Renal pelvis (tissue), 1 donor: ENCODE measurements at regions not wholly inside any gene's neighbourhood (a gene's known extent, or its start where the extent isn't known, plus 50 kb on each side); places are given as distances from the start of the nearest gene placed in this dataset.
"Not testable (repeated sequence)": the region's sequence is repeated elsewhere in the genome, so short reads cannot be mapped to it uniquely, and the experiment has no call there.

Experiments
- DNase-seq: peaks from one replicate; pipeline ENCODE4 v3.0.0-alpha.2; 2013

DNA sequence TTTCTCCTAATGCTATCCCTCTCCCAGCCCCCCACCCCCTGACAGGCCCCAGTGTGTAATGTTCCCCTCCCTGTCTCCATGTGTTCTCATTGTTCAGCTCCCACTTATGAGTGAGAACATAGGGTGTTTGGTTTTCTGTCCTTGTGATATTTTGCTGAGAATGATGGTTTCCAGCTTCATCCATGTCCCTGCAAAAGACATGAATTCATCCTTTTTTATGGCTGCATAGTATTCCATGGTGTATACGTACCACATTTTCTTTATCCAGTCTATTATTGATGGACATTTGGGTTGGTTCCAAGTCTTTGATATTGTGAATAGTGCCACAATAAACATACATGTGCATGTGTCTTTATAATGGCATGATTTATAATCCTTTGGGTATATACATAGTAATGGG is 704.2 kb downstream of the PLCL1 start:
- DNase-seq = not testable (repeated sequence)

- no peak for DNase-seq
Observed at GRCh38 chr2:198499539-198499938, 695.1 kb downstream of the PLCL1 start.

DNA sequence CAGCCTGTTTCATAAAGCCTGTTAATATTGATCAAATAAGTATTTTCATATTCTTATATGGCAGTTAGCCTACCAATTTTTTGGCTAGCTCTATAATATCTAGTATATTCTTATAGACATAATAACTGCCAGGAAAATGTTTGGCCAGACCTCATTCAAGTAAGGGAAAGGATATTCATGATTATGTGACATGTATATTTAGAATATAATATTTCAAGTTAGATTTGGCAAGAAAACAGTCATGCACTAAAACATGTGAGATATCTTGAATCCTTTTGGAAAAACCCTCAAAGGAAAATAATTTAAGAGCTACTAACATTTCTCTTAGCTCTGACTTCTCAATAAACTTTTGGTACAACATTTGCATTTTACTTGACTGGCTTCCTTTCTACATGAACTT is 694.1 kb downstream of the PLCL1 start:
- DNase-seq = no peak

DNA sequence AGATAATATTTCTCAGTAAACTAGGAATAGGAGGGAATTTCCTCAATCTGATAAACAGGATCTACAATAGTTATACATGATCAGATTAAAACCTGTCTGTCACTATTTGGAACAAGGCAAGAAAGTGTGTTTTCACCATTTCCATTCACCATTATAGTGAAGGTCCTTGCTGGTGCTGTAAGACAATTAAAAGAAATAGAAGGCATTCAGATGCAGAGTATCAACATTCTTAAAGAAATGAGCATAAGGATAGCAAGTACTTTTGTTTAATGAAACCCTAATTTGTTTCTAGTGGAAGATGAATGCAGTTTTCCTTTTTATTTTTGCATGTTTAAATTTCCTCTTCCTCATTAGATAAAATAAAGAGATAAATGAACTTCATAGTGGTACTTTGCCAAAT is 693.7 kb downstream of the PLCL1 start:
- no peak for DNase-seq

- no peak for DNase-seq
Observed at GRCh38 chr2:198494931-198495330, 690.5 kb downstream of the PLCL1 start.

GRCh38 chr2:198490748-198491147 is 686.4 kb downstream of the PLCL1 start:
- DNase-seq = no peak

GRCh38 chr2:198488964-198489363 is 684.6 kb downstream of the PLCL1 start:
- DNase-seq = no peak

- DNase-seq = no peak
Observed at GRCh38 chr2:198483051-198483450, 678.7 kb downstream of the PLCL1 start.

DNA sequence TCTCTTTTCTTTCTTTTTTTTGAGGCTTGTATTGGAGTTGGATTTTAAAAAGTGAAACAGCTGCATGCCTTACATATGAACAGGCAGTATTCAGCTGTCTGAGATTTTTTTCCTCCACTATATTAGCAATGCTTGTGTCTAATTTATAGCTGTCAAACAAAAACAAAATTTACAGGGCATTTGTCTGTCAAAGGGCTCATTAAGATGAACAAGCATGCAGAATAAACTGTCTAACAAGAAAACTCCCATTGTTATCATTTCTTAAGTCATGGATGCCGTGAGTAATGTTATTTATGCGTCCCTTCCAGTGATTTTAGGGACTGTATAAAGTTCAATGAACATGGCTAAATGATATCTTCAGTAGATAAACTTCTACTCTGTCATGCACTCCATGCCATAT is 674.7 kb downstream of the PLCL1 start:
- DNase-seq = no peak

DNA sequence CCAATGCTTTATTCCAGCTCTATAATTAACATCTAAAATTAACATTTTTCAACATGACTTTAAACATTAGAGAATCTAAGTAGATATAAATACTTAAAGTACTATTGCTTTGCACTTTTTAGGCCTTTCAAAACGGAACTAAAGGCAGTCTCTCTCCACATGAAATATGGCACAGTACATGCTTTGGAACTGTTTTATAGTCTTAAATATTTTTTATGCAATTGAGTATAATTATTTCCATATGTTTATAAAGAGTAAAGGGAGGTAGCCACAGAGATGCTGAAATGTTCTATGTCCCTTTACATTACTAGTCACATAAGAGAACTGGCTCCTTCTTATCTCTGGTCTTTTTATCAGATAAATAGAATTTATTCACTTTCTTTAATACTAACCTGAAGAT is 674.0 kb downstream of the PLCL1 start:
- no peak for DNase-seq

DNA sequence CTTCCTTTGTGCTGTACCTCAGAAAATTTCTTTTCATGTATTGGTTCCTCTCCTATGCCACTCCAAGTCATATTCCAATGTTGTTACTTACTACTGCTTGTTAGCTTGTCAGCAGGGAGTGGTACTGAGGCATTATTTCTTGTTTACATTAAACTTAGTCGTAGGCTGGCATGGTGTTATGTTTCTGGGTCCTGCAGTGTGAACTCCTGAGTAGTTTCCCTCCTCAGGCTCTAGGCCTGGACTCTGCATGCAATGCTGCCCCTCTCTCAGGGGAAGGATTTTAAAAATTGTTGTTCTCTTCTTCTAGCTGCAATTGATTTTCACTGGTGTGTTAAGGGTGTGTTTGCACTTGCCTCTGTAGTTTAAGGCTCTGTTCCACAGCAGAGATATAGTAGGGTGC is 671.6 kb downstream of the PLCL1 start:
- no peak for DNase-seq

DNA sequence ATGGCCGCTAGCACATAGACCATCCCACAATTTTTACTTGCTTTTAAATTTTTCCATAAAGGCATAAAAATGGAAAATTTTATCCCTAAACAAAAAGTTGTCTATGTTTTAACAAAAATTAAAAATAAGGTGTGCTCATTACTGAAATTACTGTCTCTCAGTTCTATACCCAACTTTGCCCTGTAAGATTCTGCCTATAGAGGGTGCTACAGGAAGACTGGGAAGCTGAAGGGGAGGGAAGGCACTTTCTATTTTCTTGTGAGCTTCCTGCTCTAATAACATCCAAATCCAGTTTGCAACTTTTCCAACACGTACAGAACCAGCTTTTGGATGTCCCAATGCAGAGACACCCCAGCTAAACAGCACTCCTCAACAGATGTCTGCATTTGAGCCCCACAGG is 666.9 kb downstream of the PLCL1 start:
- no peak for DNase-seq

DNA sequence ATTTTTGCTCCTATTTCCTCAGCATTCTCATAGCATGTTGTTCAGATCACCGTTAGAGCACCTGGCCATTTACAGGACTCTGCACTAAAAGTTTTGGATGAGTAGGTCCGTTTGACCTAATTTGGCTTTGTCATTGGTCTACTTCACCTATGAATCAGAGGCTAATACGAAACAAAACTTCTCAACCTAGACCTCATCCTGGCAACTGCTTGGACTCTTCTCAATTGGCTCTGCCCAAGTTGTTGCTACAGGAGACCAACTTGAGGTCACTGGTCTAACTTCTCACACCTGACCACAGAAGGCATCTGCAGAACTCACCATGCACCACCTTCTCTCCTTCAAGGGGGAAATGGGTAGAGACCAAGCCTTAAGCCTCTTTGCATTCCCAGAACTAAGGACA is 663.7 kb downstream of the PLCL1 start:
- DNase-seq = no peak

DNA sequence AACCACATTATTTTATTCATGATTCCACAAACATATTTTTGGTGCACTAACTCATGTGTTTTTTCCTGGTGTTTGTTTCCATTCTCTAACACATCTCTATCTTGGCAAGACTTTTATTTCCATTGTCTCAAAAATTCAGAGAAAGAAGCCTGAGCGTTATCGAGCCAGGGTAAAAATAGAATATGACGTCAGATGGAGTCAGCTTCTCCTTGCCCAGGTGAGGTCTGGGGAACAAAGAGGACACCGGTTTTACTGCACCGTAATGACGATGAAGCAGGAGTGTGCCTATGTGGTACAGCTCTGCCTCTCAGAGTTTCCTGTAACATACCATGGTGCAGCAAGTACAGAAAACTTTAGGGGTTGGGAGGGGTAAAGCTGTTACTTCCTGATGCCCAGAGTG is 661.6 kb downstream of the PLCL1 start:
- no peak for DNase-seq

GRCh38 chr2:198456418-198456817 is 652.0 kb downstream of the PLCL1 start:
- DNase-seq = no peak

GRCh38 chr2:198453866-198454265 is 649.5 kb downstream of the PLCL1 start:
- no peak for DNase-seq

DNA sequence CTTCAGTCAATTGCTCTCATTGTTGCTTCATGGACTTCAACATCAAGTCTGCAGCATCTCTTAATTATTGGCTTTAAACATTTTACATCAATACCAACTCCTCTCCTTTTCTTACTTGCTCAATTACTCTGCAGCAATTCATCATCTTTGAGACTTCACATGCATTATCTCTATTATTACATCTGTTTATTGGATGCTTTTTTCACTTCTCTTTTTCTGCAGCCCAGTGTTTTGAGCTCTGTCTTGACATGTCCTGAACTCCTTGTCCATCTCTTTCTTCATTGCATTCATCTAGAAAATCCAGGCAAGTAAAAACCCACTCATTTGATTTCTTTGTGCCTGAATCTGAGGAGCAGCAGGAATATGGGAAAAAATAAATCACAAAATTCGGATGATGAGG is 647.9 kb downstream of the PLCL1 start:
- no peak for DNase-seq

GRCh38 chr2:198448789-198449188 is 644.4 kb downstream of the PLCL1 start:
- no peak for DNase-seq

DNA sequence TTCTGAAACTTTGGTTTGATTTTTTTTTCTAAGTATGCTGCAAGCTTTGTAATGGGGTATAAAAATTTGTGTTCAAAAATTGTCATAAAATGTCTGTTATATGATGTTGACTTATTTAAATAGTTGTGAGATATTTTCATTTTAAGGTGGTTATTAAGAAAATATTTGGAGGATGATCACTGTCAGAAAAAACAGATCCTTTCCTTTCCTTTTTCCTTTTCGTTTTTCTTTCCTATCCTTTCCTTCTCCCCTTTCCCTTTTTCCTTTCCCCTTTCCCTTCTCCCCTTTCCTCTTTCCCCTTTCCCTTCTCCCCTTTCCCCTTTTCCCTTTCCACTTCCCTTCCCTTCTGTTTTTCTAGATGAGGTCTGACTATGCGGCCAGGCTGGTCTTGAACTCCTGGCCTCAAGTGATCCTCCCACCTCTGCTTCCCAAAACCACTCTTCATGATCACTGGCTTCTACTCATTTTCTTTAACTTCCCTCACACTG is 640.5 kb downstream of the PLCL1 start:
- DNase-seq = no peak

DNA sequence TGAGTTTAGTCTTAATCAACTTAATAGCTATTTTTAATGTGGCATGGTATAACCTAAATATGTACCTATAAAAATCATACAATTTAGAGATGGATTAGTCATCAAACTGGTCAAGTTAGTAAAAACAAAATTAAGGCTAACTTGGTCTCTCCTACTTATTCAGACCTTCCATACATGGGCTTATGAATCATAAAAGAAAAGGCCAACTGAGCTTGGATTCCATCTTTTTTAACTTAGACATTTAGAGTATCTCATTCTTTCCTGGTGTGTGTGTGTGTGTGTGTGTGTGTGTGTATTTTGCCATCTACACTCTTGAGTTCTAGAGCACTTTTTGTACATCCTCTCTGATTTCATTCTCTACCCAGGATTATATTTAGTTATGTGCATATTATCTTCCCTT is 637.5 kb downstream of the PLCL1 start:
- DNase-seq = no peak

DNA sequence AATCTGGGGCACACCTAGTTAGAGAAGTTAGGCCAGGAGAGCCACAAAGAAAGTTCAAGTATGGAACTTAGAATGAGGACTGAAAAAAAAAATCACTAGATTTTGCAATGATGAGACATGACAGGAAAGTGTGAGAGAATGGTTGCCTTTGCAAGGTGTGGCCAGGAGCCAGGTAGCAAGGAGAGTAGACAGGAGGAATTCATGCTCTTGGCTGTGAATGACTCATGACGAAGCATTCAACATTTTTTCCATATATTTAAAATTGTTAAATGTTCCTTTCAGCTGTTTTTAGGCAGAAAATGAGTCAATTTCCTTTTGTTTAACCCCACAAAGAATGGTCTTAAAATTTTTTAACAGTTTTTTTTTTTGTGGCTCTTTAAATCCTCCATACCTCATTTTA is 636.9 kb downstream of the PLCL1 start:
- no peak for DNase-seq

DNA sequence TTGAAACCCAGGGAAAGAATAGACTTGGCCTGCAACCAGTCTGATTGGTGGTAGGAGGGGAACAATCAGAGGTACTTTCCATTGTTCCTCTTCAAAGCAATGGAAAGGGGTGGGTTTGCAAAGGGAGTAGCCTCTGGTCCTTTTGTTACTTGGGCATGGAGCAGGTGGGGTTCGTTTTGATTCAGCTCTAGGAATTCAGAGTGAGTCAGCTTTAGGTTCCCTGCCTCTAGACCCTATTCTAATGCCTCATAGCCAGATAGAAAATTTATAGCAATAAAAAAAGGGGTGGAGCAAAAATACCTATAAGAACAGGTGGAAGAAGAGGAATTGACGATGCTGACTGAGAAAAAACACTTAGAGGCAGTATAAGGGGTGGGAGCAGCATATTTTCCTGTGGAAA is 636.4 kb downstream of the PLCL1 start:
- DNase-seq = no peak

- DNase-seq = no peak
Observed at GRCh38 chr2:198438331-198438730, 633.9 kb downstream of the PLCL1 start.

- DNase-seq = no peak
Observed at GRCh38 chr2:198424112-198424511, 619.7 kb downstream of the PLCL1 start.

- DNase-seq = no peak
Observed at GRCh38 chr2:198417836-198418235, 613.4 kb downstream of the PLCL1 start.
